ENCODE measurements at regions not wholly inside any gene's neighbourhood (a gene's known extent, or its start where the extent isn't known, plus 50 kb on each side); places are given as distances from the start of the nearest gene placed in this dataset.

GRCh38 chr22:48891688-48892577, 935.7 kb downstream of the BRD1 start:
- no peak for DNase-seq

GRCh38 chr22:48890693-48891554, 936.7 kb downstream of the BRD1 start:
- no peak for DNase-seq

- DNase-seq = no peak
Measured at GRCh38 chr22:48889887-48890692, 937.6 kb downstream of the BRD1 start.

- DNase-seq = no peak
Measured at GRCh38 chr22:48889209-48889830, 938.4 kb downstream of the BRD1 start.

GRCh38 chr22:48888466-48889208, 939.0 kb downstream of the BRD1 start:
- no peak for DNase-seq

GRCh38 chr22:48887394-48888332, 940.0 kb downstream of the BRD1 start:
- DNase-seq = no peak

- DNase-seq = no peak
Measured at GRCh38 chr22:48886604-48887393, 940.9 kb downstream of the BRD1 start.

- no peak for DNase-seq
Measured at GRCh38 chr22:48885919-48886305, 941.8 kb downstream of the BRD1 start.

- no peak for DNase-seq
Measured at GRCh38 chr22:48885271-48885918, 942.3 kb downstream of the BRD1 start.

GRCh38 chr22:48884786-48885185, 942.9 kb downstream of the BRD1 start:
- no peak for DNase-seq

- no peak for DNase-seq
Measured at GRCh38 chr22:48884324-48884723, 943.3 kb downstream of the BRD1 start.

- no peak for DNase-seq
Measured at GRCh38 chr22:48883211-48883960, 944.3 kb downstream of the BRD1 start.

GRCh38 chr22:48882636-48883200, 945.0 kb downstream of the BRD1 start:
- no peak for DNase-seq

GRCh38 chr22:48881326-48881980, 946.2 kb downstream of the BRD1 start:
- DNase-seq = no peak

GRCh38 chr22:48880749-48881148, 946.9 kb downstream of the BRD1 start:
- no peak for DNase-seq

- DNase-seq = no peak
Measured at GRCh38 chr22:48876951-48877350, 950.7 kb downstream of the BRD1 start.

GRCh38 chr22:48874956-48875355, 952.7 kb downstream of the BRD1 start:
- DNase-seq = no peak

- DNase-seq = no peak
Measured at GRCh38 chr22:48873191-48873520, 954.5 kb downstream of the BRD1 start.
